Fibroblast of lung (primary cell): ENCODE measurements at regions not wholly inside any gene's neighbourhood (a gene's known extent, or its start where the extent isn't known, plus 50 kb on each side); places are given as distances from the start of the nearest gene placed in this dataset.

ENCODE experiments used
- DNase-seq, 2 donors: peaks; one replicate each; pipeline versions ENCODE4 v3.0.0 to v3.0.0-alpha.2; 2010; ENCODE audit warnings: low read depth in 2 of 2
- H2AFZ ChIP-seq: 2 replicates; pipeline ENCODE4 v1.5.1; 2012; ENCODE audit warnings: low read length, control low read depth, inconsistent platforms
- H3K27ac ChIP-seq: 2 replicates; pipeline ENCODE4 v1.5.1; 2011; ENCODE audit warnings: low read length, control low read depth; ENCODE audit not compliant: insufficient read depth
- H3K27me3 ChIP-seq: 2 replicates; pipeline ENCODE4 v1.5.1; 2011; ENCODE audit warnings: mild to moderate bottlenecking, low read length; ENCODE audit not compliant: control insufficient read depth, insufficient read depth
- H3K36me3 ChIP-seq: 2 replicates; pipeline ENCODE4 v1.5.1; 2011; ENCODE audit warnings: low read length; ENCODE audit not compliant: control insufficient read depth, insufficient read depth
- H3K4me1 ChIP-seq: 2 replicates; pipeline ENCODE4 v1.5.1; 2011; ENCODE audit warnings: low read length; ENCODE audit not compliant: control insufficient read depth, insufficient read depth; ENCODE audit errors: extremely low read depth
- H3K4me2 ChIP-seq: 2 replicates; pipeline ENCODE4 v1.5.1; 2011; ENCODE audit warnings: low read length, control low read depth; ENCODE audit not compliant: insufficient read depth; ENCODE audit errors: extremely low read depth
- H3K4me3 ChIP-seq, 4 experiments: fragments of 200-600 bp in 1 of 4; sonication (generic) in 1 of 4; replicated peaks in 1 of 4; 2 replicates each; pipeline ENCODE4 v1.5.1; 2011 to 2016; ENCODE audit warnings: low read length in 4 of 4, low read depth in 3 of 4, mild to moderate bottlenecking in 3 of 4, control low read depth in 2 of 4, inconsistent platforms in 1 of 4, mixed read lengths in 1 of 4; ENCODE audit not compliant: insufficient read depth in 1 of 4; ENCODE audit errors: control extremely low read depth in 1 of 4
- H3K79me2 ChIP-seq: 2 replicates; pipeline ENCODE4 v1.5.1; 2012; ENCODE audit warnings: mild to moderate bottlenecking, low read length, inconsistent platforms; ENCODE audit not compliant: control insufficient read depth, insufficient read depth
- H3K9ac ChIP-seq: 2 replicates; pipeline ENCODE4 v1.5.1; 2011; ENCODE audit warnings: mild to moderate bottlenecking, low read length, control low read depth; ENCODE audit not compliant: insufficient read depth
- H3K9me3 ChIP-seq: 2 replicates; pipeline ENCODE4 v1.5.1; 2012; ENCODE audit warnings: low read depth, low read length; ENCODE audit not compliant: control insufficient read depth, insufficient read depth
- H4K20me1 ChIP-seq: 2 replicates; pipeline ENCODE4 v1.5.1; 2011; ENCODE audit warnings: low read length; ENCODE audit not compliant: control insufficient read depth, insufficient read depth; ENCODE audit errors: extremely low read depth
- CTCF ChIP-seq, 2 donors: IDR thresholded peaks in 1 of 2; conservative IDR thresholded peaks in 1 of 2; 1 replicate in 1 of 2; 2 replicates in 1 of 2; pipeline ENCODE4 v1.5.1; 2011 to 2012; ENCODE audit warnings: low read length in 2 of 2, control low read depth in 1 of 2, inconsistent platforms in 1 of 2, low read depth in 1 of 2, mild to moderate bottlenecking in 1 of 2
- EZH2 ChIP-seq: IDR thresholded peaks from 2 replicates; pipeline ENCODE4 v1.5.1; 2012; ENCODE audit warnings: low read length, control low read depth, mild to moderate bottlenecking; ENCODE audit errors: missing control alignments

- H3K9ac ChIP-seq: no peak overlapping the region
- H3K27me3 ChIP-seq: no peaks in the 10 kb centered on the region
- no peaks in the 10 kb centered on the region for H3K4me1 ChIP-seq
- TF ChIP-seq CTCF (conservative IDR thresholded peaks at IDR 0.05 in 1 of 2, IDR thresholded peaks at IDR 0.05 in 1 of 2; ENCODE audit: low read depth in 1 of 2, low read length in 2 of 2) (no peak), EZH2 (no peak)
- H3K4me3 ChIP-seq: no peak overlapping the region
- no peak overlapping the region for H3K4me2 ChIP-seq
- H3K9me3 ChIP-seq: no peaks in the 10 kb centered on the region
- no peaks in the 10 kb centered on the region for H4K20me1 ChIP-seq
- no peak overlapping the region for H3K27ac ChIP-seq
- no peak overlapping the region for H2AFZ ChIP-seq
- H3K79me2 ChIP-seq: no peaks in the 10 kb centered on the region
- DNase-seq: no peak
- no peaks in the 10 kb centered on the region for H3K36me3 ChIP-seq
Measured at GRCh38 chr15:26295336-26296085, 432.4 kb upstream of the ATP10A start.

DNA sequence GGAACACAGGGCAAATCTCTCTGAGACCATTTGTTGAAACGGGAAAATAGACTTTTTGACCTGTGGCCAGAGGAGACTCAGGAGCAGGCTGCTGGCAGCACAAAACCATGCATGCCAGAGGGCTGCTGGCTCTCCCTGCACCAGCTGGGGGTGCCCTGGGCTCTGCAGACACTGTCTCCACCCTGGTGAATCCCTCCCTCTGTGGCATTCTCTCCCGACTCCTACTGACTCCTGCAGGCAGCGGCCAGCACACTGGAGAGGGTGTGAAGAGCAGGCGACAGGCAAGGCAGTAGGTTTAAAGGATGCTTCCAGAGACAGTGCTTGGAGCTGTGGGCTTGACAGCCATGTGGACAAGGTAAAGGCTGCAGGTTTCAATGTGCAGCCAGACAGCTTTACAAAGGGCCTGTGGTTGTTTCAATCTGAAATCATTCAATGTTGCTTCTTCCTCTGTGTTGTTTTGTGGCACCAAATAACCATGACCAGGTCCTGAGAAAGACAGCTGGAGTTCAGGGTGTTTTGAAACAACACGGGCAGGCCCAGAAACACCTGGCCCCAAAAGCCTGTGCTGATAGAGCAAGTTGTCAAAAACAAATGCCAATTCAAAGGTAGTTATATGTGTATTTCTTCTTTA is 431.0 kb upstream of the ATP10A start:
- no peaks in the 10 kb centered on the region for H4K20me1 ChIP-seq
- no peak overlapping the region for H3K9ac ChIP-seq
- H3K4me1 ChIP-seq: no peaks in the 10 kb centered on the region
- no peak overlapping the region for H2AFZ ChIP-seq
- no peak overlapping the region for H3K4me3 ChIP-seq
- no peak for DNase-seq
- H3K9me3 ChIP-seq: no peaks in the 10 kb centered on the region
- no peaks in the 10 kb centered on the region for H3K27me3 ChIP-seq
- H3K4me2 ChIP-seq: no peak overlapping the region
- no peak overlapping the region for H3K27ac ChIP-seq
- no peaks in the 10 kb centered on the region for H3K36me3 ChIP-seq
- no peaks in the 10 kb centered on the region for H3K79me2 ChIP-seq
- no peak for TF ChIP-seq CTCF (conservative IDR thresholded peaks at IDR 0.05 in 1 of 2, IDR thresholded peaks at IDR 0.05 in 1 of 2; ENCODE audit: low read depth in 1 of 2, low read length in 2 of 2)
- no peak for TF ChIP-seq EZH2

- H3K9me3 ChIP-seq: no peaks in the 10 kb centered on the region
- no peaks in the 10 kb centered on the region for H3K36me3 ChIP-seq
- no peaks in the 10 kb centered on the region for H3K27me3 ChIP-seq
- H3K4me1 ChIP-seq: no peaks in the 10 kb centered on the region
- TF ChIP-seq CTCF (conservative IDR thresholded peaks at IDR 0.05 in 1 of 2, IDR thresholded peaks at IDR 0.05 in 1 of 2; ENCODE audit: low read depth in 1 of 2, low read length in 2 of 2) (no peak), EZH2 (no peak)
- no peak overlapping the region for H2AFZ ChIP-seq
- no peak for DNase-seq
- H3K9ac ChIP-seq: no peak overlapping the region
- no peak overlapping the region for H3K4me2 ChIP-seq
- H3K79me2 ChIP-seq: no peaks in the 10 kb centered on the region
- H3K27ac ChIP-seq: no peak overlapping the region
- no peak overlapping the region for H3K4me3 ChIP-seq
- H4K20me1 ChIP-seq: no peaks in the 10 kb centered on the region
Measured at GRCh38 chr15:26287381-26287780, 424.3 kb upstream of the ATP10A start.
